ENCODE measurements at regions not wholly inside any gene's neighbourhood (a gene's known extent, or its start where the extent isn't known, plus 50 kb on each side); places are given as distances from the start of the nearest gene placed in this dataset.
"Not testable (repeated sequence)": the region's sequence is repeated elsewhere in the genome, so short reads cannot be mapped to it uniquely, and the experiment has no call there.

- ATAC-seq (no peak), DNase-seq (ENCODE audit: low spot score) (no peak)
- intact Hi-C loops (cut with DNase I): no loop called here
Measured at GRCh38 chr18:51491678-51492372, 294.3 kb upstream of the MEX3C start.

- no peak for ATAC-seq
- no peak for DNase-seq (ENCODE audit: low spot score)
Measured at GRCh38 chr18:51498085-51498855, 300.8 kb upstream of the MEX3C start.

DNA sequence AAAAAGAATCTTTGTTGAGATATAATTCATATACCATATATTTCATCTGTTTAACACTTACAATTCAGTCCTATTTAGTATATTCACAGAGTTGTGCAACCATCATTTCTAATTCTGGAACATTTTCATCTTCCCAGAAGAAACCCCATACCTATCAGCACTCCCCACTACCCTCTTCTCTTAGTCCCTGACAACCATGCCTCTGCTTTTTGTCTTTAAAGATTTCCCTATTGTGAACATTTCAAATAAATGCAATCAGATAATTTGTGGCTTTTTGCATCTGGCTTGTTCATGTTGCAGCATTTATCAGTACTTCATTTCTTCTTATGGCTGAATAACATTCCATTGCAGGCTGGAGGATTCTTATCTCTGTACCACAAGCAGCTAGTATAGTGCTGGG lies 305.9 kb upstream of the MEX3C start:
- ATAC-seq (no peak), DNase-seq (ENCODE audit: low spot score) (no peak)
- intact Hi-C loops (cut with DNase I): no loop called here

More at GRCh38 chr18:51498085-51498855, 300.8 kb upstream of the MEX3C start:
- intact Hi-C loops (cut with DNase I): no loop called here

DNA sequence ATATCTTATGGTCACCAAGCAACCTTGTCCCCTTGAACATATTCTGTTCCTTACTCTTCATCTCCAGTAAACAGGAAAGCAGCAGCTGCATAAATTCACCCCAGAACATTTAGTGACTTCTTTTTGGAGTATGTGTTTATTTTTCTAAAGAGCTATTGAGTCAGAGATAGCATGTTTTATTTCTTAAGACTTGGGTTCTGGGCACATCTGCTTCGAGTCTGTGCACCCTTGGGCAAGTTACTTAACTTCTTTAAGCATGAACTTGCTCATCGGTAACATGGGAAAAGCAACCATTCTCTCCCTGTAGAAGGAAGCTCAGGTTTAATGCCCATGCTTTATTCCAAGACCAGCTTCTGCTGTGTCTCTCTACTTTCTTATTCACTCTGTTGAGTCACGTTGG lies 309.3 kb upstream of the MEX3C start:
- intact Hi-C loops (cut with DNase I): no loop called here
- DNase-seq (ENCODE audit: low spot score) (no peak), ATAC-seq (no peak)

GRCh38 chr18:51508410-51508809 lies 310.9 kb upstream of the MEX3C start:
- ATAC-seq; intact Hi-C loops (cut with DNase I); DNase-seq (ENCODE audit: low spot score): not testable (repeated sequence)

DNA sequence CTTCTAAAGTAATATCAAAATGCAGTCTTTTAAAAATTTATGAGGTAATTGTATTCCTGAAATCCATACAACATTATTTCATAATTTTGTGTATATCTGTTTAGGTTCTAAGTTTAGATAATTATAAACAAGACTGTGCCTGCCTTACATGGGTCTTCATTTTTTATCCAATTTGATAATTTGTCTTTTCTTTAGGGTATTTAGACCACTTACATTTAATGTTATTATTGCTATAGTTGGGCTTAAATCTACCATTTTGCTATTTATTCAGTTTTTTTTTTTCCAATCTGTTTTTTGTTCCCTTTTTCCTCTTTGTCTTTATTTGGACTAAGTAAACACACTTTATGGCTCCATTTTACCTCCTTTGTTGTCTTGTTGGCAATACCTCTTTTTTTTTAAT lies 312.5 kb upstream of the MEX3C start:
- intact Hi-C loops (cut with DNase I): no loop called here
- ATAC-seq (no peak), DNase-seq (ENCODE audit: low spot score) (no peak)

DNA sequence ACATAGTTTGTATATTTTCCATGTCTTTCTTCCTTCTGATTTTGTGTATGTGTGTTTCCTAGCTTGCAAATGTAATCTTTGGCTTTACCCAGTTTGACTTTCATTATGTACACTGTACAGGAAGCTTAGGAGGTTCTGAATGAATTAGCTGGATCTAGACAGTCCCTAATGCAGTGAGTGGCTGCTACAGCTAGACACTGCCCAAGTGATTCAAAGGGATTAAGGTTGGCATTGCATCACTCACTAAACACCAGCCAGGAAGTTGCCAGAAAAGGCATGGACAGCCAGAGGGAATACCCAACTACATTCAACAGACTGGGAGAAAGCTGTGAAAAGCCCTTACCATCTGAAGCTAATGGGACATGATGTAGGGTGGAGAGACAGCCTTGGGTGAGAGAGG lies 316.0 kb upstream of the MEX3C start:
- no peak for DNase-seq (ENCODE audit: low spot score)
- no peak for ATAC-seq
- intact Hi-C loops (cut with DNase I): no loop called here

DNA sequence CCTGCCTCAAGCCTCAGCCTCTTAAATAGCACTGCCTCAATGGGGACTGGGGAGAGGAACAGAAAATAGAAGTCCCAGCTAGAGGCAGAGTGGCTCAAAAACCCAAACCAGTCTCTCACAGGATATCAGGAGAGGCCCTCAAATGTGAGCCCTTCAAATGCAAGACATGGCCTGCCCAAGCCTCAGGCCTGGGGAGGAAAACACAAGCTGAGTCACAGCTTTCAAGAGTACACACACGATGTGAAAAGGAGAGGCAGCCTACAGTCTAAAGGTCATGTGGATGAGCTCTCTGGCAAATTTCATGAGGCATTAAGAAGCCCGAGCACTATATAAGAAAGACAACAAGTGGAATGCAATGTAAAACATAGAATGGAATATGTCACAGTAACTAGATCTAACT lies 316.6 kb upstream of the MEX3C start:
- ATAC-seq: no peak
- intact Hi-C loops (cut with DNase I): no loop called here
- no peak for DNase-seq (ENCODE audit: low spot score)

- intact Hi-C loops (cut with DNase I): no loop called here
- ATAC-seq (no peak), DNase-seq (ENCODE audit: low spot score) (no peak)
Measured at GRCh38 chr18:51516478-51517038, 319.1 kb upstream of the MEX3C start.

GRCh38 chr18:51519571-51519970 lies 322.1 kb upstream of the MEX3C start:
- ATAC-seq (no peak), DNase-seq (ENCODE audit: low spot score) (no peak)
- intact Hi-C loops (cut with DNase I): no loop called here

GRCh38 chr18:51520676-51521180 lies 323.2 kb upstream of the MEX3C start:
- intact Hi-C loops (cut with DNase I): no loop called here
- ATAC-seq: no peak

GRCh38 chr18:51522338-51522737 lies 324.9 kb upstream of the MEX3C start:
- intact Hi-C loops (cut with DNase I): no loop called here
- no peak for DNase-seq (ENCODE audit: low spot score)
- no peak for ATAC-seq

More at GRCh38 chr18:51520676-51521180, 323.2 kb upstream of the MEX3C start:
- DNase-seq (ENCODE audit: low spot score): no peak

GRCh38 chr18:51522821-51523220 lies 325.3 kb upstream of the MEX3C start:
- intact Hi-C loops (cut with DNase I): no loop called here
- ATAC-seq (no peak), DNase-seq (ENCODE audit: low spot score) (no peak)

GRCh38 chr18:51523671-51524070 lies 326.2 kb upstream of the MEX3C start:
- intact Hi-C loops (cut with DNase I): no loop called here
- ATAC-seq (no peak), DNase-seq (ENCODE audit: low spot score) (no peak)

GRCh38 chr18:51525453-51526225 lies 328.2 kb upstream of the MEX3C start:
- DNase-seq (ENCODE audit: low spot score) (no peak), ATAC-seq (no peak)
- intact Hi-C loops (cut with DNase I): no loop called here

GRCh38 chr18:51527826-51528225 lies 330.3 kb upstream of the MEX3C start:
- ATAC-seq (no peak), DNase-seq (ENCODE audit: low spot score) (no peak)
- intact Hi-C loops (cut with DNase I): no loop called here

DNA sequence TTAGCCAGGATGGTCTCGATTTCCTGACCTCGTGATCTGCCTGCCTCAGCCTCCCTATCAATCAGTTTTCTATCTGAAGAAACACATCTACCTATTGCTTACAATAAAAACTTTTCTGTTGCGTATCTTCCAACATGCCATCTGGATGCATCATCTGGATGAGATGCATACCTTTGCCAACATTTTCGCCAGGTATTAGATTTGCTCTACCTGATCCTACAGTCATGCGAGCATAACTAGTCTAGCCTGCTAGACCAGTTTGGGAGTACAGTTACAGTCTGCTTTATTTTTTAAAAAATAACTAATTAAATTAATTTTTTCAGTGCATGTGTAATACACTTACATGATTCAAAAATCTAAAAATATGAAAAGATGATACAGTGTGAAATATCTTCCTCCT lies 334.0 kb upstream of the MEX3C start:
- intact Hi-C loops (cut with DNase I): no loop called here
- ATAC-seq (no peak), DNase-seq (ENCODE audit: low spot score) (no peak)

DNA sequence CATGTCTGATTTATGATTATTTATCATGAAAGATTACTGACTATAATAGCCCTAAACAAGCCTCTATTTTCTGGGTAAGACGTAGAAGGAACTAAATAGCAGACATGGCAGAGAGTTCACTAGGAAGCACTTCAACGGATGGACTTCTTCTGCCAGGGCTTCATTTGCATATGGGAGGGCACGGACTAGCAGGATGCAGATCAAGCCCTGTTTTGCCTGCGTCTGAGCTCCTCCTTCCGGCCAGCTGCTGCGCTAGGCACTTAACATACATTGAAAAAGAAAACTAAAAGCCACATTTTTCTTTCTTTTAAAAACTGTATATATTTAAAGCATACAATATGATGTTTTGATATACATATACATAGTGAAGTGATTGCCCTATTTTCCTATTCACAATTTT lies 340.0 kb upstream of the MEX3C start:
- no peak for DNase-seq (ENCODE audit: low spot score)
- intact Hi-C loops (cut with DNase I): no loop called here
- no peak for ATAC-seq

GRCh38 chr18:51540562-51540961 lies 343.1 kb upstream of the MEX3C start:
- ATAC-seq: no peak
- intact Hi-C loops (cut with DNase I): no loop called here
- no peak for DNase-seq (ENCODE audit: low spot score)
